ENCODE measurements at regions not wholly inside any gene's neighbourhood (a gene's known extent, or its start where the extent isn't known, plus 50 kb on each side); places are given as distances from the start of the nearest gene placed in this dataset.
A peak's percentile ranks its signal among the peaks of the same experiment; 100 is the strongest.
"Not testable (repeated sequence)": the region's sequence is repeated elsewhere in the genome, so short reads cannot be mapped to it uniquely, and the experiment has no call there.

- peak; percentile 69 for TF ChIP-seq ZNF146 (tag by site-specific recombination; IDR thresholded peaks at IDR 0.05)
- CTCF ChIA-PET: not testable (repeated sequence)
Measured at GRCh38 chr12:59273561-59273960, 322.3 kb upstream of the SLC16A7 start.

GRCh38 chr12:59268295-59268809 lies 327.5 kb upstream of the SLC16A7 start:
- CTCF ChIA-PET: no interaction called here
- Histone ChIP-seq H3K4me3 (ENCODE audit: low read depth, low read length) (no peak overlapping the region), H3K27ac (ENCODE audit: extremely low read depth, low read depth, low read length) (no peak overlapping the region), H3K36me3 (ENCODE audit: control insufficient read depth in 2 of 2, insufficient read depth in 1 of 2, low read length in 2 of 2) (no peaks in the 10 kb centered on the region), H3K4me1 (ENCODE audit: control insufficient read depth, insufficient read depth, low read length) (no peaks in the 10 kb centered on the region), H3K9me3 (ENCODE audit: control insufficient read depth, insufficient read depth, low read depth, low read length) (no peaks in the 10 kb centered on the region)
- no peak for TF ChIP-seq ZNF148 (tag by site-specific recombination; IDR thresholded peaks at IDR 0.05; ENCODE audit: borderline replicate concordance)
- TF ChIP-seq ZNF837 (tag by site-specific recombination; IDR thresholded peaks at IDR 0.05): no peak
- TF ChIP-seq GLIS2 (tag by site-specific recombination; IDR thresholded peaks at IDR 0.05): no peak
- TF ChIP-seq ZSCAN30 (tag by site-specific recombination; IDR thresholded peaks at IDR 0.05): no peak
- no peak for TF ChIP-seq ZNF513 (tag by site-specific recombination; IDR thresholded peaks at IDR 0.05)
- TF ChIP-seq ZEB2 (tag by site-specific recombination; IDR thresholded peaks at IDR 0.05): no peak
- TF ChIP-seq PRDM10 (tag by site-specific recombination; IDR thresholded peaks at IDR 0.05): no peak
- no peak for TF ChIP-seq GLI4 (tag by site-specific recombination; IDR thresholded peaks at IDR 0.05)
- TF ChIP-seq ZNF324 (tag by site-specific recombination; IDR thresholded peaks at IDR 0.05): no peak
- no peak for TF ChIP-seq ZNF311 (tag by site-specific recombination; IDR thresholded peaks at IDR 0.05; ENCODE audit: borderline replicate concordance)
- TF ChIP-seq ZBTB7A (tag by site-specific recombination; IDR thresholded peaks at IDR 0.05; ENCODE audit: low read depth): no peak
- no peak for TF ChIP-seq PATZ1 (tag by site-specific recombination; IDR thresholded peaks at IDR 0.05)
- no peak for TF ChIP-seq HOXD13 (CRISPR knock-in tag; IDR thresholded peaks at IDR 0.05; ENCODE audit: borderline replicate concordance)
- no peak for TF ChIP-seq ZNF366 (tag by site-specific recombination; conservative IDR thresholded peaks at IDR 0.05)
- no peak for TF ChIP-seq ZNF777 (tag by site-specific recombination; IDR thresholded peaks at IDR 0.05; ENCODE audit: borderline replicate concordance)
- no peak for TF ChIP-seq ZFP3 (tag by site-specific recombination; IDR thresholded peaks at IDR 0.05; ENCODE audit: low read depth)
- TF ChIP-seq ZNF518A (tag by site-specific recombination; conservative IDR thresholded peaks at IDR 0.05; ENCODE audit: low read depth): no peak
- no peak for TF ChIP-seq ZNF529 (tag by site-specific recombination; IDR thresholded peaks at IDR 0.05; ENCODE audit: insufficient replicate concordance)
- no peak for TF ChIP-seq ZNF354C (tag by site-specific recombination; IDR thresholded peaks at IDR 0.05; ENCODE audit: borderline replicate concordance, low read depth)
- POLR2A ChIA-PET: no interaction called here

More at GRCh38 chr12:59273561-59273960, 322.3 kb upstream of the SLC16A7 start:
- H3K4me3 ChIP-seq (ENCODE audit: low read depth, low read length); H3K4me1 ChIP-seq (ENCODE audit: control insufficient read depth, insufficient read depth, low read length); H3K9me3 ChIP-seq (ENCODE audit: control insufficient read depth, insufficient read depth, low read depth, low read length); POLR2A ChIA-PET; H3K36me3 ChIP-seq (ENCODE audit: control insufficient read depth in 2 of 2, insufficient read depth in 1 of 2, low read length in 2 of 2); H3K27ac ChIP-seq (ENCODE audit: extremely low read depth, low read depth, low read length): not testable (repeated sequence)
